ENCODE measurements at regions not wholly inside any gene's neighbourhood (a gene's known extent, or its start where the extent isn't known, plus 50 kb on each side); places are given as distances from the start of the nearest gene placed in this dataset.

- TF ChIP-seq ZNF384 (IDR thresholded peaks at IDR 0.05) (no peak), FOXK2 (IDR thresholded peaks at IDR 0.05) (no peak), ELF4 (IDR thresholded peaks at IDR 0.05) (no peak), SP1 (IDR thresholded peaks at IDR 0.05) (no peak), FOXA1 (IDR thresholded peaks at IDR 0.05) (no peak), LEF1 (IDR thresholded peaks at IDR 0.05; ENCODE audit: borderline replicate concordance) (no peak), FOXM1 (IDR thresholded peaks at IDR 0.05; ENCODE audit: borderline replicate concordance) (no peak), TARDBP (IDR thresholded peaks at IDR 0.05) (no peak), PKNOX1 (IDR thresholded peaks at IDR 0.05) (no peak), SUZ12 (IDR thresholded peaks at IDR 0.05) (no peak), NFRKB (IDR thresholded peaks at IDR 0.05) (no peak), HDGF (IDR thresholded peaks at IDR 0.05; ENCODE audit: borderline replicate concordance) (no peak), BHLHE40 (IDR thresholded peaks at IDR 0.05; ENCODE audit: borderline replicate concordance) (no peak), CTBP1 (IDR thresholded peaks at IDR 0.05; ENCODE audit: borderline replicate concordance) (no peak)
These were observed 432.1 kb downstream of the MEIS1 start for GRCh38 chr2:66867063-66867441.

Measured in HEK293T (cell line).